ENCODE measurements at regions not wholly inside any gene's neighbourhood (a gene's known extent, or its start where the extent isn't known, plus 50 kb on each side); places are given as distances from the start of the nearest gene placed in this dataset.

- no peak for TF ChIP-seq POLR2A (IDR thresholded peaks at IDR 0.05; ENCODE audit: low read depth, low read length)
- DNase-seq (ENCODE audit: insufficient read length, low spot score), result peak; percentile 25
- FAIRE-seq, result no peak
These were observed 121.7 kb upstream of the GLI2 start for GRCh38 chr2:120613742-120614571.

DNA sequence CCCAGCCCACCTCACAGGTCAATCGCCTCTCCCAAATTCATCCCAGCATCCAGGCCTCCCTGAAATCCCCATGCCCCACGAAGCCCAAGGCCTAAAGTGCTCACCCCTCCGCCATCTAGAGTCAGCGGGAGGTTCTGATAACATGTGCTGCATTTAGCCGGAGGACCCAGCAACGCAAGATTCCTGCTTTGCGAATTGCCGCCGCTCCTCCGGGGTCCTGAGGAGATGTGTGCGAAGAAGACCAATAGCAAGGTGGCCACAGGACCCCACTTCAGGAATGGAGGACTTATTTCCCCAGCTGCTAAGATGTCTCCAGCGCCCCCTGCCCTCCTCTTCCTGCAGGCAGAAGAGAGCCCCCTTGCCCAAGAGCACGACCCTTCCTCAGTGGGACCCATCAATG, 120.8 kb upstream of the GLI2 start:
- no peak for FAIRE-seq
- no peak for DNase-seq (ENCODE audit: insufficient read length, low spot score)
- no peak for TF ChIP-seq POLR2A (IDR thresholded peaks at IDR 0.05; ENCODE audit: low read depth, low read length)

DNA sequence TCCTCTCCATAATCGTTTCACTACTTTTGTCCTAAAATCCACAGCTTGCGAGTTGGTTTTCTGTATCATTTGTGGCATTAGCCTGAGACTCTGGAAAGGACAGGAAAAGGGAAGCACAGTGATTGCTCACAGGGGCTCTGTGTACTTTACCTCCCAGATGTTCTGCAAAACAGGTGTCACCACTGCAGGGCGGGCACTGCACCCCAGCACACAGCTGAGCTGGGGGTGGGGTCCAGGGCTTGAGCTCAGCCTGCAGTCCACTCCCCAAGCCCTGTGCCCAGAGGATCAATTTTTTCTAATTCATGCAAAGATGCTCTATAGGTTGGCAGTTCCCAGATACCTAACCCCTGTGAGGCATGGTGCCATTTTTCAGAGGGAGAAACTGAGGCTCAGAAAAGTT, 119.4 kb upstream of the GLI2 start:
- DNase-seq (ENCODE audit: insufficient read length, low spot score), result no peak
- no peak for FAIRE-seq
- TF ChIP-seq POLR2A (IDR thresholded peaks at IDR 0.05; ENCODE audit: low read depth, low read length), result no peak

- no peak for TF ChIP-seq POLR2A (IDR thresholded peaks at IDR 0.05; ENCODE audit: low read depth, low read length)
- FAIRE-seq (no peak), DNase-seq (ENCODE audit: insufficient read length, low spot score) (no peak)
These were observed 118.6 kb upstream of the GLI2 start for GRCh38 chr2:120617055-120617454.

GRCh38 chr2:120618830-120619229, 116.8 kb upstream of the GLI2 start:
- DNase-seq (ENCODE audit: insufficient read length, low spot score), result no peak
- TF ChIP-seq POLR2A (IDR thresholded peaks at IDR 0.05; ENCODE audit: low read depth, low read length), result no peak
- no peak for FAIRE-seq

- FAIRE-seq, result no peak
- TF ChIP-seq POLR2A (IDR thresholded peaks at IDR 0.05; ENCODE audit: low read depth, low read length), result no peak
- no peak for DNase-seq (ENCODE audit: insufficient read length, low spot score)
These were observed 116.1 kb upstream of the GLI2 start for GRCh38 chr2:120619579-120619978.

- FAIRE-seq (peak; percentile 6), DNase-seq (ENCODE audit: insufficient read length, low spot score) (peak; percentile 23)
- TF ChIP-seq POLR2A (IDR thresholded peaks at IDR 0.05; ENCODE audit: low read depth, low read length), result no peak
These were observed 115.5 kb upstream of the GLI2 start for GRCh38 chr2:120620025-120620793.

DNA sequence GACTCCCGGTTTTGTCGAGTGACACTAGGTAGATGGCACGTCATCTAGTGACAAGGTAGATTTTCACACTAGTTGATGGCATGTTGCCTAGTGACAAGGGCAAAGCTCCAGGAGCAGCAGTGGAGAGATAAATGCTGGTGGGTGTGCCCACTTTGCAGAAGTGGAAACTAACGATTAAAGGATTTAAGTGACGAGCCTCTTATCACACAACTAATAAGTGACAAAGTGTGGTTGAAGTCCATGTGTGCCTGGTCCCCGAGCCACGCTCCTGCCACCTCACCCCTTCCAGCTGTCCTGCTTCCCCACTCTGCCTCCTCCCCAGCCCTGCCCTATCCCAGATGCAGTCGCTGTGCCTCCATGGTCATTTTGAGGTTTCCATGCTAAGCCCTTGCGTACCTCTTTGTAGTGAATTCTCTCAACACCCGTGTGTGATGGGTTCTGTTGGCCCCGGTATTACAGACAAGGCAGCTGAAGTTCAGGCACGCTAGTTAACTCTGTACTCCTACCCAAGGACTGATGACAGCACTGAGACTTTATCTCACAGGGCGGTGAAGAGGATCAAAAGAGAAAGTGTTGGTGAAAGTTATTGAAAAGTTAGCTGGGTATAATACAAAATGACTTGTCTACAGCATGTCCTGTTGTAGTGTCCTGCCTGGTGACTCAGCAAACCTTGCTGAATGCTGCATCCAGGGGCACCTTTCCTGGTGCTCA, 113.4 kb upstream of the GLI2 start:
- DNase-seq (ENCODE audit: insufficient read length, low spot score) (no peak), FAIRE-seq (no peak)
- TF ChIP-seq POLR2A (IDR thresholded peaks at IDR 0.05; ENCODE audit: low read depth, low read length), result no peak

DNA sequence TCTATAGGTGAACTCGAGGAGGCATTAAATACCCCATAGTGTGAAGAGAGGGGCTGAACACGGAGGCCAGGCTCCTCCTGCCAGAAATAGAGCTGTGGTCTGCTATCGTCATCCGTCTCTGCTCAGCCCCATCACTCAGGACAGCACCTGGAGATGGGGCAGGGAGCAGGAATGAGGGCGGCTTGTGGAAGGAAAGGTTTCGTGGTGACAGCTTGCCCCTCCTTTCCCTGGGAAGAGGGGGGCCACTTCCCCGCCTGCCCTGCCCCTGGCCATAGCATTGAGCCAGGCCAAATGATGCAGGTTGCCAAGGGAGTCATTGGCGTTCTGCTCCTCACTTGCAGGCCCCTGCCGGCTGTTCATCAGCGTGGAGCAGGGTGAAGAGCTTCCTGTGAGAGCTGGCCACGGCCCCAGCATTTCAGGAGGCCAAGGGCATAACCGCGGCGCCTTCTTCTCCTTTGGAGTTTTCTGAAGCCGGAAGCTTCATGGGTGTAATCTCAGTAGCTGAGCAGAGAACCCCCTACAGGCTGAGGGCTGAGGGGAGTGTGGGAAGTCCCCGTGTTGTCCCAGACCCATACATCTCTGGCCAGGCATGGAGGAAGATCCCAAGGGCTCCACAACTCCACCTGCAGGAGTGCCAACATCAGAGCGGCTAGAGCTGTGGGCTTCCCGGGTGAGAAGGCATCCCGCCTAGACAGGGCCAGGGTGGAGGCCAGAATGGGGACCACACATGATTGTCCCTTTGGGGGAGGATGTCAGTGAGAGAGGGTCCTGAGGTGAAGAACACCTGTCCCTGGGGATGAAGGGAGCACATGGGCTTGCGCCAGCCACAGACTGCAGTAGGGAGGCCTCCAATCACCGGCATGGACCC, 112.5 kb upstream of the GLI2 start:
- no peak for TF ChIP-seq POLR2A (IDR thresholded peaks at IDR 0.05; ENCODE audit: low read depth, low read length)
- no peak for FAIRE-seq
- DNase-seq (ENCODE audit: insufficient read length, low spot score), result no peak

- TF ChIP-seq POLR2A (IDR thresholded peaks at IDR 0.05; ENCODE audit: low read depth, low read length), result no peak
- no peak for FAIRE-seq
- no peak for DNase-seq (ENCODE audit: insufficient read length, low spot score)
These were observed 111.5 kb upstream of the GLI2 start for GRCh38 chr2:120624061-120624737.

GRCh38 chr2:120624738-120625446, 110.8 kb upstream of the GLI2 start:
- DNase-seq (ENCODE audit: insufficient read length, low spot score) (no peak), FAIRE-seq (no peak)
- no peak for TF ChIP-seq POLR2A (IDR thresholded peaks at IDR 0.05; ENCODE audit: low read depth, low read length)

DNA sequence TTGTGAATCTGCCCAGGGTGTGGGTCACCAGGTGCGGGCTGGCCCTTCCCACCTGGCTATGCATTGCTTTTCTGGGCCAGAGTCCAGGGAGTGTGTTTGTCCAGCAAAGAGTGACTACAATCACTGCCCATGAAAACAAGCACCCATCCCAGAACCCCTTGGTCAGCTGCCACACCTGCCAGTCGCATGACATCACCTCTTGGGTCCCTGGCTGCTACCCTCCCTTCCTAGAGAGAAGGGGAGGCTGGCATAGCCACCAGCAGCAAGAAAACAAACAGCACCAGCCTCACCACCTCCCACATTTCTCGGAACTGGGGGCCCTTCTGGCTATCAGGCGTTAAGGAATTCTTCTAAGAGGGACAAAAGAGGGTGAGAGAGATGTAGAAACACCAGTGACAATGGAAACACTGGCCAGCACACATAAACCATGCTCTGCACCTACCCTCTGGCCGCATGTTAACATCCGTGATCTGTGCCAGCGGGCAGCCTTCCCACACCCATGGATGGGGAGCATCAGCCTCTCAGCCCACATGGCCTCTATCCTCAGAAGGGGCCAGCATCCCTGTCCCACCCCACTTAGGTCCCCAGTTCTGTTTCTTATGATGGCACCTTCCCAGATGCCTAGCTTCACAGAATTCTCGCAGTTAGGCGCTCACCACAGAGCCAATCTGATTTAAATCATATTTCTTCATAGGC, 109.7 kb upstream of the GLI2 start:
- no peak for TF ChIP-seq POLR2A (IDR thresholded peaks at IDR 0.05; ENCODE audit: low read depth, low read length)
- DNase-seq (ENCODE audit: insufficient read length, low spot score) (no peak), FAIRE-seq (no peak)

All from H54 (cell line).